ENCODE measurements at regions not wholly inside any gene's neighbourhood (a gene's known extent, or its start where the extent isn't known, plus 50 kb on each side); places are given as distances from the start of the nearest gene placed in this dataset.

- TF ChIP-seq EZH2phosphoT487 (IDR thresholded peaks at IDR 0.05; ENCODE audit: insufficient read depth, low read depth) (no peak), EZH2 (IDR thresholded peaks at IDR 0.05; ENCODE audit: insufficient read depth, poor library complexity, severe bottlenecking) (no peak)
These were observed 74.5 kb downstream of the RPL27A start for GRCh38 chr11:8757047-8757446.
